ENCODE measurements at regions not wholly inside any gene's neighbourhood (a gene's known extent, or its start where the extent isn't known, plus 50 kb on each side); places are given as distances from the start of the nearest gene placed in this dataset.

DNA sequence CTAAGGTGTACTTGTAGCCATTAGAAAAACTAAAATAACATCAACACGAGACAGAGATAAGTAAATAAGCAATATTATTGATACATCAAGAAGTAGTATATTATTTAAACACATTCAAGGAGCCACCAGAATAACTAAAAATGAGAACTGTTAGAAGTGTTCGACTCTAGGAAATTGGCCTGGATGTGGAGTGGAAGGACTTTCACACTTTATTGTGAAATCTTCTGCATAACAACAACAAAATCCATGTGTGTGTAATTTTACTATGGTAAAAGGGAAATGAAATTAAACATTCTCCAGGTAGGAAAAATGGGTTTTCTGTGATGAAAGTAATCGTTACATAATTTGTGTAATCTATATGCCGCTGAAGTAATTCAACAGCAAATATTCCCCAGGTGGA is 96.3 kb upstream of the RNF152 start:
- TF ChIP-seq, protein P1, sequence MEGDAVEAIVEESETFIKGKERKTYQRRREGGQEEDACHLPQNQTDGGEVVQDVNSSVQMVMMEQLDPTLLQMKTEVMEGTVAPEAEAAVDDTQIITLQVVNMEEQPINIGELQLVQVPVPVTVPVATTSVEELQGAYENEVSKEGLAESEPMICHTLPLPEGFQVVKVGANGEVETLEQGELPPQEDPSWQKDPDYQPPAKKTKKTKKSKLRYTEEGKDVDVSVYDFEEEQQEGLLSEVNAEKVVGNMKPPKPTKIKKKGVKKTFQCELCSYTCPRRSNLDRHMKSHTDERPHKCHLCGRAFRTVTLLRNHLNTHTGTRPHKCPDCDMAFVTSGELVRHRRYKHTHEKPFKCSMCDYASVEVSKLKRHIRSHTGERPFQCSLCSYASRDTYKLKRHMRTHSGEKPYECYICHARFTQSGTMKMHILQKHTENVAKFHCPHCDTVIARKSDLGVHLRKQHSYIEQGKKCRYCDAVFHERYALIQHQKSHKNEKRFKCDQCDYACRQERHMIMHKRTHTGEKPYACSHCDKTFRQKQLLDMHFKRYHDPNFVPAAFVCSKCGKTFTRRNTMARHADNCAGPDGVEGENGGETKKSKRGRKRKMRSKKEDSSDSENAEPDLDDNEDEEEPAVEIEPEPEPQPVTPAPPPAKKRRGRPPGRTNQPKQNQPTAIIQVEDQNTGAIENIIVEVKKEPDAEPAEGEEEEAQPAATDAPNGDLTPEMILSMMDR (IDR thresholded peaks at IDR 0.05) = no peak
- no peaks in the 10 kb centered on the region for H3K9me3 ChIP-seq
- no peaks in the 10 kb centered on the region for H3K4me1 ChIP-seq (ENCODE audit: low read depth)
- intact Hi-C loops (cut with DNase I, micrococcal nuclease) = no loop called here
- H3K36me3 ChIP-seq (ENCODE audit: low read depth) = no peaks in the 10 kb centered on the region
- ATAC-seq = no peak
- DNase-seq = no peak
- H3K4me3 ChIP-seq = no peak overlapping the region

DNA sequence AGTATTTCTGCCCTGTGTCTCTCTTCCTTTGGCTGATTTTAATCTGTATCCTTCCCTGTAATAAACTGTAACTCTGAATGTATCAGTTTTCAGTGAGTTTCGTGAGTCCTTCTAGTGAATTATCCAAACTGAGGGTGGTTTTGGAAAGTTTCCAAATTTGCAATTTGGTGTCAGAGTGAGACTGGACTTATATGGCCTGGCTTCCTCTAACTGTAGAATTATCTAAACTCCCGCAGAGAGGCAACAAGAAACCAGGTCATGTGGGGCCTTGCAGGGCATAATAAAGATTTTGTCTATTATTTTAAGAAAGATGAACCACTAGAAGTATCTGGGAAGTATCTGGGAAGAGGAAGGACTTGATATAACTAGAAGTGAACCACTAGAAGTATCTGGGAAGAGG is 95.3 kb upstream of the RNF152 start:
- DNase-seq = no peak
- H3K36me3 ChIP-seq (ENCODE audit: low read depth) = no peaks in the 10 kb centered on the region
- TF ChIP-seq, protein P1 (IDR thresholded peaks at IDR 0.05) = no peak
- H3K9me3 ChIP-seq = no peaks in the 10 kb centered on the region
- no peaks in the 10 kb centered on the region for H3K4me1 ChIP-seq (ENCODE audit: low read depth)
- intact Hi-C loops (cut with DNase I, micrococcal nuclease) = no loop called here
- no peak overlapping the region for H3K4me3 ChIP-seq
- no peak for ATAC-seq

DNA sequence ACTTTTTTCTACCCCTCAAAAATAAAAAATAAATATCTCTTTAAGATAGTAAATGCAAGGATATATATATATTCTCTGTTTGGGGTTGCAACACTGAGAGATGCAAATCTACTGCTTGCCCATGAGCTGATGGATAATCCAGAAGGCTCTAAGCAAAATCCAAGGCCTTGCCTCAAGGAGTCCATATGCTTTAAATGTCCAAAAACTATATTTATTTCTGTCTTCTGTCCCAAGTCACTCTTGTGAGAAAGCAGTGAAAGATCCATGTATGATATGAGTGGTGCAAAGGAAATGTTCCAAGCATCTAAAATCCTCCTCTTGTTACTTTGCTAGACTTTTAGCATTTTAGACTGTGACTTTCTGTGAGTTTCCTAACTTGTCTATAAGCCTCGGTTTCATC is 92.9 kb upstream of the RNF152 start:
- intact Hi-C loops (cut with DNase I, micrococcal nuclease) = no loop called here
- DNase-seq (no peak), ATAC-seq (no peak)
- Histone ChIP-seq H3K36me3 (ENCODE audit: low read depth) (no peaks in the 10 kb centered on the region), H3K4me1 (ENCODE audit: low read depth) (no peaks in the 10 kb centered on the region), H3K4me3 (no peak overlapping the region), H3K9me3 (no peaks in the 10 kb centered on the region)
- TF ChIP-seq, protein P1 (IDR thresholded peaks at IDR 0.05) = no peak

DNA sequence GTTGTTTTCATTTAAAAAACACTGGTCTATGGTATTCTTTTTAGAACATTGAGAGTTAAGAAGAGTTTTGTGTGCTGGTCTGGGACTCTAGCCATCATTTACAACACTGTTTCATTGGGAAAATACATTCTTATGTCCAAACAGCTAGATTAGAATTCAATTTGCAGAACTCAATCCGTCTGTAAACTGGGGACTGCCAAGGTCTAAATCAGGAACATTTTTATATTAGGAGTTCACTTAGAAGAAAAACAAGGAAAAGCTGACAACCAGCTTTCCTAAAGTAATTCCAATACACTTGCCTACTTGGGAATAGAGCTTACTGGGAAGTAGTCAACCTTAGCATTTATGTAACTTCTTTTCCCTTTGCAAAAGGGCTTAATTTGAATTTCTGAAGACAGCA is 91.5 kb upstream of the RNF152 start:
- TF ChIP-seq, protein P1 (IDR thresholded peaks at IDR 0.05) = no peak
- ATAC-seq = no peak
- Histone ChIP-seq H3K4me3 (no peak overlapping the region), H3K36me3 (ENCODE audit: low read depth) (no peaks in the 10 kb centered on the region), H3K4me1 (ENCODE audit: low read depth) (no peaks in the 10 kb centered on the region), H3K9me3 (no peaks in the 10 kb centered on the region)
- intact Hi-C loops (cut with DNase I, micrococcal nuclease) = no loop called here
- no peak for DNase-seq

DNA sequence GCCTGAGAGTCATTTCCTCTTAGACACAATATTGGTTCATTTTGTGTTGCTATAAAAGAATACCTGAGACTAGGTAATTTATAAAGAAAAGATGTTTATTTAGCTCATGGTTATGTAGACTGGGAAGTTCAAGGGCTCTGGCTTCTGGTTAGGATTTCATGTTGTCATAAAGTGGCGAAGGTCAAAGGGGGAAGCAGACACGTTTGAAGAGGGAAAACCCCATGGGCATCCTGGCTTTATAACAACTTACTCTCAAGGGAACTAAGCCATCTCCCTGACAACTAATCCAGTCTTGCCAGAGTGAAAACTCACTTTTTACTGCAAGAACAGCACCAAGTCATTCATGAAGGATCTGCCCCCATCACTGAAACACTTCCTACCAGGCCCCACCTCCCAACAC is 89.7 kb upstream of the RNF152 start:
- ATAC-seq = no peak
- Histone ChIP-seq H3K4me3 (no peak overlapping the region), H3K36me3 (ENCODE audit: low read depth) (no peaks in the 10 kb centered on the region), H3K4me1 (ENCODE audit: low read depth) (no peaks in the 10 kb centered on the region), H3K9me3 (no peaks in the 10 kb centered on the region)
- intact Hi-C loops (cut with DNase I, micrococcal nuclease) = no loop called here
- DNase-seq = no peak
- TF ChIP-seq, protein P1 (IDR thresholded peaks at IDR 0.05) = no peak

DNA sequence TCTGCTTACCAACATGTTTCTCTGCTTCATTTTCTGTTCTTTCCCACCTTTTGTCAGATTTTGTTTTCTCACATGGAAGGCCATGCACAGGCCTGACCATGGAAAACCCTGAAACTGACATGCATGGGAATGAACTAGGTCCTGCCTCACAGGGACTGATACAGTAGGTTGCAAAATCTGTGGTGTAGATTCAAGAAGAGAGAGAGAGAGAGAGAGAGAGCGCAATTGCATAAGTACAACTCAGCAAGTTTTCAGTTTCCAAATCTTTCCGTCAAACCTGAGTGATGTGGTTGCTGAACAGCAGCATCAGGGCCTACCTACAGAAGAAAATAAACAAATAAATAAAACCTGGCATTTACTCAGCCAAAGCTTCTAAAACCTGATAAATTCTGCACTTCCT is 87.5 kb upstream of the RNF152 start:
- ATAC-seq (no peak), DNase-seq (no peak)
- Histone ChIP-seq H3K4me3 (no peak overlapping the region), H3K9me3 (no peaks in the 10 kb centered on the region), H3K36me3 (ENCODE audit: low read depth) (no peaks in the 10 kb centered on the region), H3K4me1 (ENCODE audit: low read depth) (no peaks in the 10 kb centered on the region)
- intact Hi-C loops (cut with DNase I, micrococcal nuclease) = no loop called here
- TF ChIP-seq, protein P1 (IDR thresholded peaks at IDR 0.05) = no peak

All from mucosa of descending colon (tissue), 3 donors.